CD1c-positive myeloid dendritic cell (primary cell): ENCODE measurements at regions not wholly inside any gene's neighbourhood (a gene's known extent, or its start where the extent isn't known, plus 50 kb on each side); places are given as distances from the start of the nearest gene placed in this dataset.
A peak's percentile ranks its signal among the peaks of the same experiment; 100 is the strongest.

Experiments
- DNase-seq: peaks from one replicate; pipeline ENCODE4 v3.0.0-alpha.2; 2016; ENCODE audit errors: extremely low spot score

- no peak for DNase-seq
Observed at GRCh38 chrX:147119088-147119487, 304.5 kb upstream of the CXorf51A start.

GRCh38 chrX:147079974-147080373 lies 265.4 kb upstream of the CXorf51A start:
- DNase-seq, result no peak

GRCh38 chrX:147079457-147079856 lies 264.9 kb upstream of the CXorf51A start:
- no peak for DNase-seq

- DNase-seq, result no peak
Observed at GRCh38 chrX:147077472-147077871, 262.9 kb upstream of the CXorf51A start.

GRCh38 chrX:147072747-147073146 lies 258.2 kb upstream of the CXorf51A start:
- DNase-seq, result peak; percentile 7

- DNase-seq, result peak; percentile 2
Observed at GRCh38 chrX:147069926-147070325, 255.4 kb upstream of the CXorf51A start.
